HUDEP-2 (cell line): ENCODE measurements at regions not wholly inside any gene's neighbourhood (a gene's known extent, or its start where the extent isn't known, plus 50 kb on each side); places are given as distances from the start of the nearest gene placed in this dataset.
A peak's percentile ranks its signal among the peaks of the same experiment; 100 is the strongest.
"Not testable (repeated sequence)": the region's sequence is repeated elsewhere in the genome, so short reads cannot be mapped to it uniquely, and the experiment has no call there.

Experiments
- DNase-seq, 76 experiments: peaks; one replicate each; lab custom pipeline; 2025; ENCODE audit not compliant: unreplicated experiment in 76 of 76; lab: John Stamatoyannopoulos, UW

GRCh38 chr1:31510853-31511789 is 65.2 kb upstream of the TINAGL1 start:
- DNase-seq = no peak

- DNase-seq = no peak
Observed at GRCh38 chr1:31511848-31512615, 64.3 kb upstream of the TINAGL1 start.

GRCh38 chr1:31514117-31514516 is 62.2 kb upstream of the TINAGL1 start:
- DNase-seq = no peak

GRCh38 chr1:31515056-31515775 is 61.1 kb upstream of the TINAGL1 start:
- DNase-seq = no peak

- no peak for DNase-seq
Observed at GRCh38 chr1:31515936-31516335, 60.4 kb upstream of the TINAGL1 start.

- DNase-seq = no peak
Observed at GRCh38 chr1:31517301-31517700, 59.0 kb upstream of the TINAGL1 start.

GRCh38 chr1:31517986-31518385 is 58.3 kb upstream of the TINAGL1 start:
- not testable (repeated sequence) for DNase-seq

GRCh38 chr1:31521761-31522555 is 54.4 kb upstream of the TINAGL1 start:
- DNase-seq = no peak

- DNase-seq = no peak
Observed at GRCh38 chr1:31522556-31522845, 53.8 kb upstream of the TINAGL1 start.

GRCh38 chr1:31523012-31523411 is 53.3 kb upstream of the TINAGL1 start:
- no peak for DNase-seq

- peak in 2 of 76 experiments; percentile 6 for DNase-seq
Observed at GRCh38 chr1:31523769-31524168, 52.5 kb upstream of the TINAGL1 start.

GRCh38 chr1:31524186-31524901 is 52.0 kb upstream of the TINAGL1 start:
- DNase-seq = no peak
